Right lobe of liver (tissue), 6 donors: ENCODE measurements at regions not wholly inside any gene's neighbourhood (a gene's known extent, or its start where the extent isn't known, plus 50 kb on each side); places are given as distances from the start of the nearest gene placed in this dataset.

Experiments used
- ATAC-seq, 4 donors: fragments of 200-7000 bp; cut with Tn5 transposase; one replicate each; pipeline ENCODE4 v1.9.1; 2020; ENCODE audit warnings: mild to moderate bottlenecking in 4 of 4, moderate library complexity in 4 of 4
- DNase-seq, 3 donors: peaks; one replicate each; pipeline ENCODE4 v3.0.0-alpha.2; 2020
- H3K27ac ChIP-seq, 3 donors: fragments of 200-600 bp; one replicate each; pipeline ENCODE4 v1.8.0; 2022
- H3K27me3 ChIP-seq, 2 donors: fragments of 200-600 bp; one replicate each; pipeline ENCODE4 v1.8.0; 2022
- H3K36me3 ChIP-seq, 4 donors: fragments of 200-600 bp; sonication (generic) in 1 of 4; one replicate each; pipeline versions ENCODE4 v1.5.1 to v1.8.0; 2017 to 2022; ENCODE audit warnings: control low read depth in 1 of 4
- H3K4me1 ChIP-seq, 4 donors: fragments of 200-600 bp; sonication (generic) in 1 of 4; one replicate each; pipeline versions ENCODE4 v1.5.1 to v1.8.0; 2017 to 2022; ENCODE audit warnings: control low read depth in 1 of 4
- H3K4me3 ChIP-seq, 3 donors: fragments of 200-600 bp; one replicate each; pipeline ENCODE4 v1.8.0; 2022
- H3K9me3 ChIP-seq, 4 donors: fragments of 200-600 bp; sonication (generic) in 1 of 4; one replicate each; pipeline versions ENCODE4 v1.5.1 to v1.8.0; 2017 to 2022; ENCODE audit warnings: control low read depth in 1 of 4
- POLR2A ChIP-seq: fragments of 450-650 bp; IDR thresholded peaks from one replicate; pipeline ENCODE4 v1.6.1; 2017; ENCODE audit warnings: antibody characterized with exemption, mild to moderate bottlenecking
- WGBS: methylation state at CpG from one replicate; pipeline ENCODE4 v1.1.6; 2018; ENCODE audit warnings: low coverage, low lambda C conversion rate; ENCODE audit not compliant: insufficient coverage; ENCODE audit errors: missing lambda C conversion rate; 5-methylcytosine and 5-hydroxymethylcytosine counted together
- intact Hi-C, 2 donors: fragments of 100-400 bp; cut with DNase I; formaldehyde crosslinking; loops; one replicate each; pipeline versions ENCODE4 v1.11.2 to v1.14.1; 2022
- TF ChIP-seq, protein P1 (sequence below), 4 donors: fragments of 200-600 bp in 3 of 4; fragments of 450-650 bp in 1 of 4; IDR thresholded peaks; one replicate each; pipeline versions ENCODE4 v1.5.1 to v1.8.0; 2016 to 2022; ENCODE audit warnings: antibody characterized with exemption in 4 of 4, mild to moderate bottlenecking in 2 of 4
- donor health status: DM: no; HTN: yes; CAD: no.
- donor health status: DM: no; HTN: no; CAD: no.
- donor health status: DM: no; HTN: no; CAD: no.
- donor health status: DM: no; HTN: yes; CAD: no.
- donor health status: DM: no; HTN: yes; CAD: no.

- Histone ChIP-seq H3K36me3 (no peaks in the 10 kb centered on the region), H3K4me1 (no peaks in the 10 kb centered on the region), H3K9me3 (no peaks in the 10 kb centered on the region), H3K27ac (no peak overlapping the region), H3K4me3 (no peak overlapping the region), H3K27me3 (no peaks in the 10 kb centered on the region)
- ATAC-seq (no peak), DNase-seq (no peak)
- intact Hi-C loops: no loop called here
- WGBS: 17% methylated on average over 2 of the region's 2 CpGs
- TF ChIP-seq, protein P1, sequence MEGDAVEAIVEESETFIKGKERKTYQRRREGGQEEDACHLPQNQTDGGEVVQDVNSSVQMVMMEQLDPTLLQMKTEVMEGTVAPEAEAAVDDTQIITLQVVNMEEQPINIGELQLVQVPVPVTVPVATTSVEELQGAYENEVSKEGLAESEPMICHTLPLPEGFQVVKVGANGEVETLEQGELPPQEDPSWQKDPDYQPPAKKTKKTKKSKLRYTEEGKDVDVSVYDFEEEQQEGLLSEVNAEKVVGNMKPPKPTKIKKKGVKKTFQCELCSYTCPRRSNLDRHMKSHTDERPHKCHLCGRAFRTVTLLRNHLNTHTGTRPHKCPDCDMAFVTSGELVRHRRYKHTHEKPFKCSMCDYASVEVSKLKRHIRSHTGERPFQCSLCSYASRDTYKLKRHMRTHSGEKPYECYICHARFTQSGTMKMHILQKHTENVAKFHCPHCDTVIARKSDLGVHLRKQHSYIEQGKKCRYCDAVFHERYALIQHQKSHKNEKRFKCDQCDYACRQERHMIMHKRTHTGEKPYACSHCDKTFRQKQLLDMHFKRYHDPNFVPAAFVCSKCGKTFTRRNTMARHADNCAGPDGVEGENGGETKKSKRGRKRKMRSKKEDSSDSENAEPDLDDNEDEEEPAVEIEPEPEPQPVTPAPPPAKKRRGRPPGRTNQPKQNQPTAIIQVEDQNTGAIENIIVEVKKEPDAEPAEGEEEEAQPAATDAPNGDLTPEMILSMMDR (IDR thresholded peaks at IDR 0.05): no peak
- no peak for TF ChIP-seq POLR2A
These were observed 1072.4 kb upstream of the LCORL start for GRCh38 chr4:19093951-19094350.

DNA sequence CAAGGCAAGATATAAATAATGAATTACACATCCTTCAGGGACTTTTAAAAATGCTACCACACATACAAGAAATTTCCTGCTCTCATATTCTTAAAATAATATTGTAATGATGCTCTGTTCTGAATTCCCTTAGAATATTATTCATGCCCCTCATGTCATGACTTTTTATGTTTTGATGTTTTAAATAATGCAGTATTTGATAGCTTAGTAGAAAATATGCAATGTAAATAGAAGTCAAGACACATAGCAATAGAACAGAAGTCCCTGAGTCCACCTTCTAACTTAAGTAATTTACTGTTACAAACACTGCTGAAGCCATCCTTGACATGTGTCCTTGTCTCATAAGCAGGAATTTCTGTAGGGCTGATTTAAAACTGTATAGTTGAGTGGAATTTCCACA is 1071.2 kb upstream of the LCORL start:
- ATAC-seq (no peak), DNase-seq (no peak)
- Histone ChIP-seq H3K27me3 (no peaks in the 10 kb centered on the region), H3K4me3 (no peak overlapping the region), H3K36me3 (no peaks in the 10 kb centered on the region), H3K9me3 (no peaks in the 10 kb centered on the region), H3K4me1 (no peaks in the 10 kb centered on the region), H3K27ac (no peak overlapping the region)
- TF ChIP-seq, protein P1 (IDR thresholded peaks at IDR 0.05): no peak
- no peak for TF ChIP-seq POLR2A
- intact Hi-C loops: no loop called here

- Histone ChIP-seq H3K27ac (no peak overlapping the region), H3K4me1 (no peaks in the 10 kb centered on the region), H3K9me3 (no peaks in the 10 kb centered on the region), H3K27me3 (no peaks in the 10 kb centered on the region), H3K4me3 (no peak overlapping the region), H3K36me3 (no peaks in the 10 kb centered on the region)
- 65% methylated on average over 2 of the region's 2 CpGs for WGBS
- DNase-seq (no peak), ATAC-seq (no peak)
- no peak for TF ChIP-seq POLR2A
- TF ChIP-seq, protein P1 (IDR thresholded peaks at IDR 0.05): no peak
- intact Hi-C loops: no loop called here
These were observed 1052.5 kb upstream of the LCORL start for GRCh38 chr4:19074036-19074435.

DNA sequence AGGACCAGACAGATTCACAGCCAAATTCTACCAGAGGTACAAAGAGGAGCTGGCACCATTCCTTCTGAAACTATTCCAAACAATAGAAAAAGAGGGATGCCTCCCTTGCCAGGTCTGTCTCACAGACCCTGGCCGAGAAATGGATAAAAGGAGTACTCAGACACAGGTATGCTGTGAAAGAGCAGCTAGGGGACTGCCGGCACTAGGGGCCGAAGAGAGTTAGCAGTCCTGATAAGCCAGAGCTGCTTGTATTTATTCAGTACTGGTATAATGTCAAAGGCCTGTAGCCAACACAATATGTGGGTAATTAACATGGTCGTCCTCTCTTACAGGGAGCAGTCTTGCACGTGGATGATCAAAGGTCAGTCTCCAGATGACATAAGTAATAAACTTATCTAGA is 1042.1 kb upstream of the LCORL start:
- ATAC-seq (no peak), DNase-seq (no peak)
- H3K4me1 ChIP-seq: no peaks in the 10 kb centered on the region
- H3K9me3 ChIP-seq: no peaks in the 10 kb centered on the region
- no peak overlapping the region for H3K4me3 ChIP-seq
- H3K36me3 ChIP-seq: no peaks in the 10 kb centered on the region
- H3K27ac ChIP-seq: no peak overlapping the region
- H3K27me3 ChIP-seq: no peaks in the 10 kb centered on the region
- 56% methylated on average over 4 of the region's 5 CpGs for WGBS
- intact Hi-C loops: no loop called here
- TF ChIP-seq, protein P1 (IDR thresholded peaks at IDR 0.05): no peak
- TF ChIP-seq POLR2A: no peak

DNA sequence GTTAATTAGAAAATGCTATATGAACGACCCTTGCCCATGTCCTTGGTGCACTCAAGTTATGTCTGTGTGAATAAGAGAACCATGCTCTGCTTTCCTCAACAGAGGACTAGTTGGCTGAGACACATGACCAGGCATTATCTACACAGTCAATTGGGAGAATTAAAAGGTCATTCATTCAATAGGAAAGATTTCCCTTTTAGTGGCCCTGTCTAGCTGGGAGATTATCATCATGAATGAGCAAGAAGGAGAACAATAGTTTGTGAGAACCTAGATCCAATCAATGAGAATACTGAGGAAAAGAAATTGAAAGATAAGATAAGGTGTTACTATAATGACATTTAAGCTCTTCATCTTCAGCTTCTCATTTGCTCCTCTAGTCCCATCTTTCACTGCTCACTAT is 1033.4 kb upstream of the LCORL start:
- Histone ChIP-seq H3K36me3 (no peaks in the 10 kb centered on the region), H3K9me3 (no peaks in the 10 kb centered on the region), H3K27ac (no peak overlapping the region), H3K4me3 (no peak overlapping the region), H3K4me1 (no peaks in the 10 kb centered on the region), H3K27me3 (no peaks in the 10 kb centered on the region)
- 6% methylated on average over 1 of the region's 1 CpG for WGBS
- DNase-seq (no peak), ATAC-seq (no peak)
- TF ChIP-seq, protein P1 (IDR thresholded peaks at IDR 0.05): no peak
- no peak for TF ChIP-seq POLR2A
- intact Hi-C loops: no loop called here
